ENCODE measurements at regions not wholly inside any gene's neighbourhood (a gene's known extent, or its start where the extent isn't known, plus 50 kb on each side); places are given as distances from the start of the nearest gene placed in this dataset.

DNA sequence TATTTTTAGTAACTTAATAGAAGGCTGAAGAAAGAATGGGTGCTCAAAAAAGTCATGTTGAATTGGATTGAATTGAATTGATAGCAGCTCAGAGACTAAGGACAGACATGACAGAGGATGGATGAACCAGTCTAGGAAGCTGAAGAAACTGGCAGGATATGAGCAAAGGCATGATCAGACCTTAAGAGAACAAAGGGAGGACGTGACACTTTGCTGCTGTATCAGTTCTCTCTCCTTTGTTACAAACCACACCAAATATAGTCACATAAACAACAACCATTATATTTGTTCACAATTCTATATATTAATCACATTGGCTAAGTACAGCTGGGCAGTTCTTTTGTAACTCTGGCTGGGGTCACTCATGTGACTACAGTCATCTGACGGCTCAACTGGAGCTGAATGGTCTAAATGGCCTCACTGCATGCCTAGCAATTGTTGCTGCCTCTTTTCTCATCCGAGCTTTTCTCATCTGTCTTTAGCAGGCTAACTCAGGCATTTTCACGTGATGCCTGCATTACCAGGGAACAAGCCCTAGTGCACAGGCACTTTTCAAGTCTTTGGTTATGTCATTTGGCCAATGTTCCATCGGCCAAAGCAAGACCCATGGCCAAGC, 355.0 kb downstream of the ETNK1 start:
- ChIA-PET CTCF (no interaction called here), POLR2A (no interaction called here)

DNA sequence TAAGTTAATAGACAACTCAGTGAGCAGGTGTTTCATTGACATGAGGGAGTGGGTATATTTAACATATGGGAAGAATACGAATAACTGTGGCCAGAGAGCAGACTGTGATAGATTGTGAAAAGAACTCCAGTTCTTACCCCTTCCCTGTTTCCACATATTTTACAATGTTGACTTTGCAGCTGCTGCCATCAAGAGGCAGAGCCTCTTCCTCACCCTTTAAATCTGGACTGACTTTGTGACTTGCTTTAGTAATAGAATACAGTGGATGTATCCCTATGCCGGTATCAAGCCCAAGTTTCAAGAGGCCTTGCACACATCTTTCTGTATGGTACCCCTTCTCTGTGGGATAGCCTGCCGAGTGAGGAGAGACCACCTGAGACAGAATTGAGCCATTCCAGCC, 356.7 kb downstream of the ETNK1 start:
- POLR2A ChIA-PET: no interaction called here
- CTCF ChIA-PET: no interaction called here

- ChIA-PET CTCF (no interaction called here), POLR2A (no interaction called here)
Observed at GRCh38 chr12:22982635-22983034, 357.7 kb downstream of the ETNK1 start.

DNA sequence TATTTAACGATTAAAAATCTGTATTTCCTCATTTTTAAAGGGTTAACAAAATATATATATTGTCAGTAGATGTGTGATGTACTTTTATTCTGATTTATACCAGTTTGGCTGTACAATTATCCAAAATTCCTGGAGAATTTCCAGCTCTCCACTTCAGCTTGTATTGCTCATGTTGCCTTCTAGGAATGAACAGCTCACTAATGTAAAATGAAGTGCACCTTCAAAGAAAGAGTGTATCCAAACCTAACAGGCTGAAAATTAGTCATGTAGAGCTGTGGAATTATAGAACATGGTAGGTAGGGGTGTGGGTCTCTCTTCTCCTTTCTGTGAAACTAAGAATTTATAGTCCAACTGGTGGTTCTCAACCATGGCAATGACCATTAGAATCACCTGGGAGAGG, 362.0 kb downstream of the ETNK1 start:
- ChIA-PET POLR2A (no interaction called here), CTCF (no interaction called here)

- ChIA-PET POLR2A (no interaction called here), CTCF (no interaction called here)
Observed at GRCh38 chr12:22990501-22990900, 365.5 kb downstream of the ETNK1 start.

GRCh38 chr12:22991250-22991844, 366.4 kb downstream of the ETNK1 start:
- ChIA-PET CTCF (no interaction called here), POLR2A (no interaction called here)

DNA sequence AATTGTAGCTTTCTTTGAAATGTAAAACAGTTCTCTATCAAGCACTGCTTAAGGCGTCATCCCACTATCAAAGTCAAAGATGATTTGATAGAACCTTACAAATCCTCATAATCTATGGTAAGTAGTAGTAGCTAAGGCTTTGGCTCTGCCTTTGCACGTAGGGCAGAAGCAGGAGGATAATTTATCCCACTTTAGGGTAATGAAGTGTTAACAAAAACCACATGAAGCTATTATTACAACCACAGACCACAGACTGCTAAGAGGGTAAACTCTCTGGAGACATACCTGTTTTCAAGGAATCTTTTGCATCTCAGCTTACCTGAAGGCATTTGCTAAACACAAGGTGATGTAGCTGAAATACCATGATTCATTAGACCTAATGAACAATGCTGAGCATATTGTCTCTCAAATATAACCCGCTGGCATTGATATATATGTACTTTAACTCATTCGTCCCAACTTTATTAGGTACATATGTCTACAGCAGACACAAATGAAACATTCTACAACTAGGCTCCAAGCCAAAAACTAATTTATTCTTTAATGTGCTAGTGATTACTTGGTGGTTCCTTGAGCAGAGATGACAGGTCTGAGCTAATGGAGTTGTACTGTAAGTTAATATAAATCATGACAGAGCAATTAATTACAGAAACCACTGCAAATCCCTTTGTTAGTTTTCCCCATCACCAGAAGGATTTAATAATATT, 368.8 kb downstream of the ETNK1 start:
- POLR2A ChIA-PET: no interaction called here
- CTCF ChIA-PET: no interaction called here

- POLR2A ChIA-PET: no interaction called here
- CTCF ChIA-PET: no interaction called here
Observed at GRCh38 chr12:22994316-22994675, 369.3 kb downstream of the ETNK1 start.

DNA sequence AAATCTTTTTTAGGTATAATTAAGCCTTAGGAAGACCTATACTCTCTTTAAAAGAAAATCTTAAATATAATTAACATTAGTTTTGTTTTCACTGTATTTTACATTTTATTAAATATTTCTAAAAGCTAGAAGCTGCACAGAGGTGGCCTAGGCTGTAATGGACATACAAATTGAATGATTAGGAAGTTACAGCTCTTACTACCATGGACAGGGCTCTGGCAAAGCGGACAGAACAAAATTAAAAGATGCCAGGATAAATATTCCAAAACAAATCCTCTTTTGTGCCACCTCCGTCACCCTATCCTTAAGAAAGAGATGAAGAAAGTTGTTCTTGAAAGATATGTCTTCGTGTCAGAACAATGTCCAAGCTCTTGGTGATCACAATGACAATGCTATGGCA, 376.5 kb downstream of the ETNK1 start:
- CTCF ChIA-PET: interaction anchor here (0.7 kb wide), 1 partner anchor 797 kb away, joined by 3 read pairs; no protein-coding TSS in a partner anchor
- POLR2A ChIA-PET: no interaction called here

DNA sequence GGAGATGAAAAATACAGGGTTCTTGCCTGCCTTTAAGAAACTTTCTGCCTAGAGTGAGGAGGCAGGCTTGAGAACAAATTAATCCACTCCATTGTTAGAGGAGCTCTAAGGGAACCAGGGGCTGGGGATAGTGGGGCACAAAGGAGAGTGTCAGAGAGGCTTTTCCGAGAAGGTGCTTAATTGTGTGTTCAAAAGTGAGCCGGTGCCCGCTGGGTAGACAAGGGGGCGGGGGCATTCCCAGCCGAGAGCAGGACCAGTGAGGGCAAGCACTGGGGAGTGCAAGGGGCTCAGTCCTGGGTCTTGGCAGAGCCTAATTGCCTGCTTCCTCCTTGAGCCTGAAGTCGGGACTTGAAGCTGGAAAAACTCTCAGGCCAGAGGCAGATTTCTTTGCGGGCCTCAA, 377.4 kb downstream of the ETNK1 start:
- ChIA-PET POLR2A (no interaction called here), CTCF (no interaction called here)

DNA sequence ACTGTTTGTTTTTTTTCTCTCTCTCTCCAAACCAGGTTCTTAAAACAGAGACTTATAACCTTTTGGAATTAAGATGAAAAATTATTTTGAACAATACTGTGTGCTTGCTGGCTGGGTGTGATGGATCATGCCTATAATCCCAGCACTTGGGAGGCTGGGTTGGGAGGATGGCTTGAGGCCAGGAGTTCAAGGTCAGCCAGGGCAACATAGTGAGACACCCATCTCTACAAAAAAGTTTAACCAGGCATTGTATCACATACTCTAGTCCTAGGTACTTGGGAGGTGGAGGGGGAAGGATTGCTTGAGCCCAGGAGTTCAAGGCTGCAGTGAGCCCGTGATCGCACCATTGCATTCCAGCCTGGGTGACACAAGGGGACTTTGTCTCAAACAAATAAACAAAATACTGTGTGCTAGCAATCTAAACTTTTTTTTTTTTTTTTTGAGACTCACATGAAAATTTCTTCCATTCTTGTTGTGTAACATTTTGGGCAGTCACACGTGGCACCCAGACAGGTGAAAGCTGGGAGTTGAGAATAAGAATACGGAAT, 379.6 kb downstream of the ETNK1 start:
- POLR2A ChIA-PET: no interaction called here
- CTCF ChIA-PET: no interaction called here

DNA sequence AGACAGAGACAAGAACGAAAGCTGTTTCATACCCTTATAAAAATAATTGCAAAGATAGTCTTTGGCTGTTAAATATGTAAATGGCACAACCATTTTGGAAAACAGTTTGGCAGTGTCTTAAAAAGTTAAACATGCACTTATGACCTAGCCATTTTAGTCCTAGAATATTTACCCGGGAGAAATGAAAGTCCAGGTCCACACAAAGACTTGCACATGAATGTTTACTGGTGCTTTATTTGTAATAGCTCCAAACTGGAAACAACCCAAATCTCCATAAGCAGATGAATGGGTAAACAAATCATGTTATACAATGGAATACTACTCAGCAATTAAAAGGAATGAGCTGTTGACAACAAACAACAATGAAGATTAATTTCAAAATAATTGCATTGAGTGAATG, 380.4 kb downstream of the ETNK1 start:
- POLR2A ChIA-PET: no interaction called here
- CTCF ChIA-PET: no interaction called here

- ChIA-PET CTCF (no interaction called here), POLR2A (no interaction called here)
Observed at GRCh38 chr12:23006413-23006812, 381.4 kb downstream of the ETNK1 start.

GRCh38 chr12:23008623-23009022, 383.7 kb downstream of the ETNK1 start:
- ChIA-PET POLR2A (no interaction called here), CTCF (no interaction called here)

- CTCF ChIA-PET: interaction anchor here (0.6 kb wide), 1 partner anchor 53 kb away, joined by 3 read pairs; no protein-coding TSS in a partner anchor
- POLR2A ChIA-PET: no interaction called here
Observed at GRCh38 chr12:23014749-23015148, 389.8 kb downstream of the ETNK1 start.

- ChIA-PET POLR2A (no interaction called here), CTCF (no interaction called here)
Observed at GRCh38 chr12:23025372-23026016, 400.5 kb downstream of the ETNK1 start.

- CTCF ChIA-PET: no interaction called here
- POLR2A ChIA-PET: no interaction called here
Observed at GRCh38 chr12:23028158-23028802, 403.3 kb downstream of the ETNK1 start.

- ChIA-PET CTCF (no interaction called here), POLR2A (no interaction called here)
Observed at GRCh38 chr12:23029185-23029584, 404.2 kb downstream of the ETNK1 start.

DNA sequence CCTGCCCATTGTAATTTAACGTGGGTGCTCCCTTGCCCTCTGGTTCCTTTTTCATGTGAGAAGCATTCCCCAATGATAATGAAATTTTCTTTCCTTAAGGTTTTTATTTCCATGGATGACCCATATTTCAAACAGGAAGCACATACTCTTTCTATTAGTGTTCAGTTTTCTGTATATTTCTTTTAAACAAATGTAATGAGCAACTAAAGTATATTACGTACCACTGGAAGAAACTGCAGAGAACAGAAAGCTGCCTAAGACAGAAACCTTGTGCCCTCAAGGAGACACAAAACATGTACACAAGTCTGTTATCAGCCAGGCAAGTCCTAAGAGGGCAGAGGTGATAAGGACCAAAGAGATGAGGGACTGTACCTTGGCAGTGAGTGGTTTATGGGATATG, 414.9 kb downstream of the ETNK1 start:
- CTCF ChIA-PET: no interaction called here
- POLR2A ChIA-PET: no interaction called here

DNA sequence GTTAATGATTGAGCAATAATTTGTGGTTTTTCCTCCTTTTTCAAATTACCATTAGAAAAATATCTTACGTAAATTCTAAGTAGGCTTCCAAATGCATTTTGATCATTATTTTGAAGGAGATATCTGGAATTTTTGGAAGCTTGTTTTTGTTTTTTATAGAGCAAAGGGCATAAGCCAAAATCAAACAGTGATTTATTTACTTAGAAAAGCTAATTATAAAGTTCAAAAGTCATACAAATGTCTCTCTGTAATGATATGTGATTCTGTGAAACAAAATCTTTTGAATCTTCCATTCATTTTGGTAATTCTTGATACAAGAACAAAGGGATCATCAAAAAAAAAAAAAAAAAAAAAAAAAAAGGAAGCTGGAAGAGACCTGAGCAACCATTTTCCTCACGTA, 416.8 kb downstream of the ETNK1 start:
- CTCF ChIA-PET: no interaction called here
- POLR2A ChIA-PET: no interaction called here

DNA sequence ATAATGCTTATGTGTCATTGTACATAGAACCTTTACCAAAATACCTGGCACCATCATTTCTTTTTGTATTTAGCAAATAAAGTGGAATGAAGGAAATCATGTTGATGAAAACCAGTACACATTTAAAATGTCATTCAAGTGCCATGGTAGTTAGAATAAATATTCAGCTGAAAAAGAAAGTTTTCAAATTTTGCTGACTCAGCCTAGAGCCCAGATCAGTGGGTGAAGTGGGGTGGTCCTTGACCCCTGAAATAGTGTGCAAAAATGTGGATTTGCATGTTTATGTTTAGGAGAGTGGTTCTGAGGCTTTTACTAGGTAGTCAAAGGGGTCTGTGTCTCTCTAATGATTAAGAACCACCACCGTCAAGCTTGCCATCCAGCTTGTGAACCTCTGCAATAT, 418.7 kb downstream of the ETNK1 start:
- POLR2A ChIA-PET: no interaction called here
- CTCF ChIA-PET: no interaction called here
